Stimulated activated CD4-positive, alpha-beta T cell treated with anti-CD3 and anti-CD28 coated beads, Interleukin-1b, Interleukin-23, amount 100 ng/mL, for 1 hour (primary cell): ENCODE measurements at regions not wholly inside any gene's neighbourhood (a gene's known extent, or its start where the extent isn't known, plus 50 kb on each side); places are given as distances from the start of the nearest gene placed in this dataset.

Experiments
- DNase-seq, 2 donors: peaks; one replicate each; pipeline ENCODE4 v3.0.0-alpha.2; 2020; ENCODE audit warnings: low read depth in 2 of 2

GRCh38 chr2:158049129-158049855 lies 52.4 kb upstream of the UPP2 start:
- no peak for DNase-seq

- DNase-seq = no peak
These were observed 53.3 kb upstream of the UPP2 start for GRCh38 chr2:158048327-158048726.

DNA sequence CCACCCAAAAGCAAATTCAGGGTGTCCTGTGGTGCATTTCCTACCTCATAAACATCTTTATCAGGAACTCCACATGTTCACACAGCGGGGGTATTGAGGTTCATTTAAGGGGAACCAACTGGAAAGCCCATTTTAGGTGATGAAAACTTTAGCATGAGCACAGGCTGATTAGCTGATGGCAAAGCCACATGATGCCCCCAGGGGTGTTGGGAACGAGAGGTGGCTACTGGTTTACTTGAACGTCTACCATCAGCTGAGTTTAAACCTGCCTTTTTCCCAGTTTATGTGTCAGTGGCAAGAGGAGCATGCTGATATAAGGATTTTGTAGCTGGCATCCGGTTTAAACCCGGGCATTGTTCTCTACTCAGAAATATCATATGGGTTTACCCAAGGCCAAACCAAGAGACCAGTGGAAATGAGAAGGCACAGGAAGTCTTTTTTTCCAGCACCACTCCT lies 54.5 kb upstream of the UPP2 start:
- no peak for DNase-seq

GRCh38 chr2:158046121-158046880 lies 55.4 kb upstream of the UPP2 start:
- no peak for DNase-seq

DNA sequence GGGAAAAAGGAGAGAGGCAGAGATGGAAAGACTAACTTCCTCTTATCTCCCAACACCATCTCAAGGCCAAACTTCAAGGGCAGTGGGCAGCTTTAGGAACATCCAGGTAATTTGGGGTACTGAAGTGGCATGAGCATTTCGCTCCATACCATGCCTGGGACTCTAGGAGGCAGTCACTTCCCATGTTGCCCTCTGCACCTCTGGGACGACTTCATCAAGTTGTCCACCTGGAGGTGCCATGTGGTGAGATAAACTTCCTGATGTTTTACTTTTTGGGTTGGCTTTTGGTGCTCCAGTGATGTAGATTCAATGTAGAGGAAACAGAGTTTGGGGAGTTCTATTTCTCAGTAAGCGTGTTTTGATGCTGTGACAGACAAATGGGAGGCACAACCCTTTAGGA lies 56.3 kb upstream of the UPP2 start:
- no peak for DNase-seq

DNA sequence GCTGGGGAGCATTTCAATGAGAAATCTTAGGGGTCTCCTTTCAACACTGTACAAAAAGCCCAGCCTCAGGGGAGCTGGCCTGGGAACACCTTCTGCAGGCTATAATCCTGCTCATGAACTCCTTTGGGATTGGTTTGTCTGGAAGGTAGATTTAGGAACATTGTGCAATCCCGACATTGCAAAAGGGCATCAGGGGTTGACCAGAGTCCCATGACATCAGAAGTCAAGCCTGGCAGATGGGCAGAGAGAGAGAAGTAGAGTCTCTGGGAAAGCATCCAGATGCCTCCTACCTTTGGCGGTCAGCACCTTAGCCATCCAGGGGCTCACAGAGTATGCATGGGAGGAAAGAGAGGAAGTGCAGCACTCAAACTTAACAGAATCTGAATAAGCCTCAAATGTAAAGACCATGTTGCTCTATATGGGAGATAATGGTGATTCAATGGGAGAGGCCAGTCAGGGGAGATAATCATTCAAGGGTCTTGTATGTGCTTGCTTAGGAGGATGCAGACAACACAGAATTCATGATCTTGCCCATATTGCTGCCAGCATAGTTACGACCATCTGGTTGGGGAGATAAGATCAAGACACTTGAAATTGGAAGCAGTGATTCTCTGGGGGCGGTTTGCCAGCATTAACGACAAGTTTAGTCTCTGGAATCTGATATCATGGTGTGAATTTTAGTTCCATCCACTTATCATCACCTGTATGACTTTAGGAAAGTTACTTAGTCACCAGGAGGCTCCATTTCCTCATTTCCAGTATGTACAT lies 58.3 kb upstream of the UPP2 start:
- DNase-seq = no peak

DNA sequence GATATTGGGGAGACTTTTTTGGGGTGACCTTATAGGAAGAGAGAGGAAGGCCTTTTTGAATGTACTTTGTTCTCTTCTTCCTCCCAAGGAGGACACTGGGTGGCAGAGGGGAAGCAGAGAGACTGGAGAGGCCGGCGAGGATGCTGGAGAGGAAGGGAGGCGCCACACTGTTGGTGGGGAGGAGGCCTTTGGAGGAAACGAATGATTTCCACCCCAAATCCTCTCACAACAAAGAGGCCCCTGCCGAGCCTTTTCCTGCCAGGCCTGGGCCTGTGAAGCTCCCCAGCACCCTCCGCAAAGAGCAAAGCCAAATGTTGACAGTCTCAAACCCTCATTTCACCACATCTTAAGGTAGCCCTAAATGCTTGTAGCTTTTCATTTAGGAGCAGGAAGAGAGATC lies 59.0 kb upstream of the UPP2 start:
- no peak for DNase-seq

GRCh38 chr2:158042245-158042644 lies 59.4 kb upstream of the UPP2 start:
- DNase-seq = no peak

GRCh38 chr2:158041400-158041799 lies 60.3 kb upstream of the UPP2 start:
- DNase-seq = no peak

GRCh38 chr2:158038901-158039300 lies 62.8 kb upstream of the UPP2 start:
- no peak for DNase-seq

GRCh38 chr2:158034198-158034866 lies 67.3 kb upstream of the UPP2 start:
- no peak for DNase-seq

- no peak for DNase-seq
These were observed 70.3 kb upstream of the UPP2 start for GRCh38 chr2:158031371-158031770.

- no peak for DNase-seq
These were observed 76.2 kb upstream of the UPP2 start for GRCh38 chr2:158025255-158025996.

DNA sequence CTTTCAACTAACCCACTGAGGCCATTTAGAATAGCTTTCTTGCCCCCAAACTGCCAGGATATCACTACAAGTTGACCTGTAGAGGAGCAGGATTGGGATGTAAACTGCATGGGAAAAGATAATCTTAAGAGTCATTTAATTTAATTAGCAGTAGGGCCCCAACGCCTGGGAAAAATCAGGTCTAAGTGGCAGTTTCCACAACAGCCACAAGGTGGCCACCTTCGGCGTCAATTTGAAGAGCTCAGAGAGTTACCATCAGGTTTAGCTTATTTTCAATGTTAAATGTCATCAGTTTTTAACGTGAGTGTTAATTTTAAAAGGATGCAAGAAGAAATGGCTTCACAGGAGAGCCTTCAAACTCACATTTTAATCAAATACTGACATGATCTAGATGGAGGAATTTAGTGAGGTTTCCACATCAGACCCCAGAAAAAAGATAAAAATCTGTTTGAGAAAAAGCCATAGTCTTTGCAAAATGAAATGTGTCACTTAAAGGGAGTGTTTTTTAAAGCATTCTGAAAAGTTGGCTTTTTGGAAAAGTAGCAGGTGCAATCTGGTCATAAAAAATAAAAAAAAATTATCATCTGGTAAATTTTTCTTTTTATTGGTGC lies 77.3 kb upstream of the UPP2 start:
- peak in 1 of 2 donors; percentile 32 for DNase-seq

DNA sequence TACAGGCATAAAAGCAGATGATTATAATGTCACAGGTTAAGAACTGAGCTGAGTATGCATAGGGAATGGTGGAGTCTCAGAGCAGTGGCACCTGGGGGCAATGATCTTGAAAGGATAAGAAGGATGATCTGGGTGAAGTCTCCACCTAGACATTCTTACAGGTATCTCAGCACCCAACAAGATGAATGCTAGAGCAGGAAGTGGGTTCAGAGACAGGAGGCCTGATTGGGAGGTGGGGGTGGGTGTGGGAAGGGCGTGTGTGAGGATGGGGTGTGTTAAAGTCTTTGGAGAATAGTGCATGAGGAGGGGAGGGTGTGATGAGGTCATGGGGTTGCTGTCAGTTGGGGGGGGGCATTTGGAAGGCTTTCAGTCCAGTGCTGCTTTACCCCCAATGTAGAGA lies 78.8 kb upstream of the UPP2 start:
- DNase-seq = no peak

GRCh38 chr2:158021226-158021625 lies 80.5 kb upstream of the UPP2 start:
- no peak for DNase-seq

DNA sequence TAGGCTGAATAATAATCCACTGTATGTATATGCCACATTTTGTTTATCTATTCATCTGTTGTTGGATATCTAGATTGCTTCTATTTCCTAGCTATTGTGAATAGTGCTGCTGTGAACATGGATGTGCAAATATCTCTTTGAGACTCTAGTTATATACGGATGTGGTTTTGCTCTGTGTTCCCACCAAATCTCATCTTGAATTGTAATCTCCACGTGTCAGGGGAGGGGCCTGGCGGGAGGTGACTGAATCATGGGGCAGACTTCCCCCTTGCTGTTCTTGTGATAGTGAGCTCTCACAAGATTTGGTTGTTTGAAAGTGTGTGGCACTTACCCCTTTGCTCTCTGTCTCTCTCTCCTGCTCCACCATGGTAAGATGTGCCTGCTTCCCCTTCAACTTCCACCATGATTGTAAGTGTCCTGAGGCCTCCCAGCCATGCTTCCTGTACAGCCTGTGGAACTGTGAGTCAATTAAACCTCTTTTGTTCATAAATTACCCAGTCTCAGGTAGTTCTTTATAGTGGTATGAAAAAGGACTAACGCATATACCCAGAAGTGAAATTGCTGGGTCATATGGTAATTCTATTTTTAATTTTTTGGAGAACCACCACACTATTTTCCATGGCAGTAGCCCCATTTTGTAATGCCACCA lies 86.1 kb upstream of the UPP2 start:
- no peak for DNase-seq

DNA sequence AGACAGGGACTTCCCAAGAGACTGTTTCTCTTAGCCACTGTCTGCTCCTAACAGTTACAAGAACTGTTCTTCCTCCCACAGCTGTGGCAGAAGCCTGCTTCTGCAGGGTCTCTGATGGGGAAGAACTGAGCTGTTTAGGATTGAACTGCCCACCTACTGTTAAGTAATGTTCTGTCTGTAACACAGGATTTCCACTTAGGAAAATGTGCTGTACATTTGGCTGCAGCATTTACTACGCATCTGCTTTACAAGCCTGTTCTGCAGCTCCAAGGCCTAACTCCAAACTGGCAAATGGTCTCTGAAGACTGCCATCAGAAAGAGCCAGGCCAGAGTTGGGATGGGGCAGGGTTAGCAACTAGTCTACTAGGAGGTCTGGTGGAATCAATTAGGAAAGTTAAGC lies 87.8 kb upstream of the UPP2 start:
- DNase-seq = no peak

DNA sequence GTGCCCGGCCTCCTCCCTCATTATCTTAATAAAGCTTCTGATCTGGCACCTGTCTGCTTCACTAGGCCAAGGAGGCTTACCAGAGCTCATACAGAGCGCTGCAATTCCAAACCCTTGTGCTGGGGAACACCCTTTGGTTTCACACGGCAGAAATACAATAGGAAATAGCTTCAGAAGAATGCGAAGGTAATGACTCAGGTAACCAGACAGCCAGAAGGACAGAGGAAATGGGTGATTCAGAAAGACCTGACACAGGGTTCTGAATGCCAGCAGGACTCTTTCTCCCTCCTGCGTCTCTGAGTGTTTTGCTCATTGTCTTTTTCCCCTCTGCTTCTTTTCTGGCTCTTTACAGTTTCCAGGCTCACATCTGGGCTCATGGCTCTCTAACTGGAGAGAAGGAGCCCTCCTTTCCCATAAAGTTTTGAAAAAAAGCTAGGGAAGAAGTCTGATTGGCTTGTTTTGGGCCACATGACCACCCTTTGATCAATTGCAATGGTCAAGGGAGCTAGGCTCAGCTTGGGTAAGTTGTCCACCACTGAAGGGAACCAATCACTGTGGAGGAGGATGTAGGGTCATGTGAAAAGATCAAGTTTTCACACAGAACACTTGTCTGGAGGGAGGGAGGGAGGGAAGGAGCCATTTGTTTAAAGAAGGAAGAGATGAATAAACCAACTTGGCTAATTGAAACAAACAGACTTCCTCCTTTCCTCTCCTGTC lies 90.5 kb upstream of the UPP2 start:
- DNase-seq = no peak

- no peak for DNase-seq
These were observed 92.3 kb upstream of the UPP2 start for GRCh38 chr2:158009399-158009798.
